ENCODE measurements at regions not wholly inside any gene's neighbourhood (a gene's known extent, or its start where the extent isn't known, plus 50 kb on each side); places are given as distances from the start of the nearest gene placed in this dataset.

DNA sequence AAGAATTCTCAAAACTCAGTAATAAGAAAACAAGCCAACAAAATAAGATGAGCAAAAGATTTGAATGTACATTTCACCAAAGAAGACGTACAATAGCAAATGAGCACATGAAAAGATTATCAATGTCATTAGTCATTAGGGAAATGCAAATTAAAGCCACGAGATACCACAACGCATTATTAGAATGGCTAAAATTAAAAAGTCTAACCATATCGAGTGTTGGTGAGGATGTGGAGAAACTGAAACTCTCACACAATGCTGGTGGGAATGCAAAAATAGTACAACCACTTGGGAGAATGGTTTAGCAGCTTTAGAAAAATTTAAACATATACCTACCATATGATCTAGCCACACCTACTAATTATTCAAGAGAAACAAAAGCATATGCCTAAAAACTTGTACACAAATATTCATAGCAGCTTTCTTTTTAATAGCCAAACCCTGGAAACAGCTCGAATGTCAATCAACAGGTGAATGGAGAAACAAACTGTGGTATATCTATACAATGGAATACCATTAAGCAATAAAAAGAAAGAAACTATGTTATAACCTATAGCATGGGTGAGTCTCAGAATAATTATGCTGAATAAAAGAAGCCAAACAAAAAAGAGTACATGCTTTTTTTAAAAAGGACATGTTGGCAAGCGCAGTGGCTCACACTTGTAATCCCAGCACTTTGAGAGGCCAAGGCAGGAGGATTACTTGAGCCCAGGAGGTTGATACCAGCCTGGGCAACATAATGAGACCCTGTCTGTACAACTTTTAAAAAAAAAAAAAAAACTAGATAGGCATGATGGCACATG lies 103.6 kb downstream of the LITAF start:
- H4K20me1 ChIP-seq (ENCODE audit: insufficient read depth) = no peaks in the 10 kb centered on the region
- H3K27me3 ChIP-seq (ENCODE audit: insufficient read depth, low read depth) = no peaks in the 10 kb centered on the region
- no peak overlapping the region for H3K9ac ChIP-seq
- TF ChIP-seq, protein P1, sequence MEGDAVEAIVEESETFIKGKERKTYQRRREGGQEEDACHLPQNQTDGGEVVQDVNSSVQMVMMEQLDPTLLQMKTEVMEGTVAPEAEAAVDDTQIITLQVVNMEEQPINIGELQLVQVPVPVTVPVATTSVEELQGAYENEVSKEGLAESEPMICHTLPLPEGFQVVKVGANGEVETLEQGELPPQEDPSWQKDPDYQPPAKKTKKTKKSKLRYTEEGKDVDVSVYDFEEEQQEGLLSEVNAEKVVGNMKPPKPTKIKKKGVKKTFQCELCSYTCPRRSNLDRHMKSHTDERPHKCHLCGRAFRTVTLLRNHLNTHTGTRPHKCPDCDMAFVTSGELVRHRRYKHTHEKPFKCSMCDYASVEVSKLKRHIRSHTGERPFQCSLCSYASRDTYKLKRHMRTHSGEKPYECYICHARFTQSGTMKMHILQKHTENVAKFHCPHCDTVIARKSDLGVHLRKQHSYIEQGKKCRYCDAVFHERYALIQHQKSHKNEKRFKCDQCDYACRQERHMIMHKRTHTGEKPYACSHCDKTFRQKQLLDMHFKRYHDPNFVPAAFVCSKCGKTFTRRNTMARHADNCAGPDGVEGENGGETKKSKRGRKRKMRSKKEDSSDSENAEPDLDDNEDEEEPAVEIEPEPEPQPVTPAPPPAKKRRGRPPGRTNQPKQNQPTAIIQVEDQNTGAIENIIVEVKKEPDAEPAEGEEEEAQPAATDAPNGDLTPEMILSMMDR (conservative IDR thresholded peaks at IDR 0.05; ENCODE audit: low read depth, low read length) = no peak
- H3K4me1 ChIP-seq (ENCODE audit: low read depth, poor library complexity, severe bottlenecking) = no peaks in the 10 kb centered on the region
- H3K79me2 ChIP-seq (ENCODE audit: insufficient read depth, low read depth) = no peaks in the 10 kb centered on the region
- H3K4me2 ChIP-seq = no peak overlapping the region
- H3K27ac ChIP-seq = no peak overlapping the region
- H3K4me3 ChIP-seq (IDR thresholded peaks at IDR 0.05; ENCODE audit: insufficient read depth, low read depth, low read length) = no peak overlapping the region
- no peak overlapping the region for H2AFZ ChIP-seq (ENCODE audit: low read depth)
- no peaks in the 10 kb centered on the region for H3K36me3 ChIP-seq (ENCODE audit: insufficient read depth)

GRCh38 chr16:11484691-11485258 lies 101.9 kb downstream of the LITAF start:
- Histone ChIP-seq H2AFZ (ENCODE audit: low read depth) (no peak overlapping the region), H3K4me2 (no peak overlapping the region), H3K9ac (no peak overlapping the region), H3K79me2 (ENCODE audit: insufficient read depth, low read depth) (no peaks in the 10 kb centered on the region), H3K4me3 (IDR thresholded peaks at IDR 0.05; ENCODE audit: insufficient read depth, low read depth, low read length) (no peak overlapping the region), H3K27me3 (ENCODE audit: insufficient read depth, low read depth) (no peaks in the 10 kb centered on the region), H3K36me3 (ENCODE audit: insufficient read depth) (no peaks in the 10 kb centered on the region), H3K27ac (no peak overlapping the region), H3K4me1 (ENCODE audit: low read depth, poor library complexity, severe bottlenecking) (no peaks in the 10 kb centered on the region), H4K20me1 (ENCODE audit: insufficient read depth) (no peaks in the 10 kb centered on the region)
- TF ChIP-seq, protein P1 (conservative IDR thresholded peaks at IDR 0.05; ENCODE audit: low read depth, low read length) = no peak

GRCh38 chr16:11485676-11486075 lies 101.0 kb downstream of the LITAF start:
- H3K4me2 ChIP-seq = no peak overlapping the region

GRCh38 chr16:11487289-11487688 lies 99.4 kb downstream of the LITAF start:
- H3K79me2 ChIP-seq (ENCODE audit: insufficient read depth, low read depth) = no peaks in the 10 kb centered on the region
- no peaks in the 10 kb centered on the region for H3K36me3 ChIP-seq (ENCODE audit: insufficient read depth)
- H3K4me2 ChIP-seq = no peak overlapping the region
- H3K4me1 ChIP-seq (ENCODE audit: low read depth, poor library complexity, severe bottlenecking) = no peaks in the 10 kb centered on the region
- no peak overlapping the region for H3K9ac ChIP-seq
- H2AFZ ChIP-seq (ENCODE audit: low read depth) = no peak overlapping the region
- TF ChIP-seq, protein P1 (conservative IDR thresholded peaks at IDR 0.05; ENCODE audit: low read depth, low read length) = no peak
- no peaks in the 10 kb centered on the region for H3K27me3 ChIP-seq (ENCODE audit: insufficient read depth, low read depth)
- H3K27ac ChIP-seq = no peak overlapping the region
- no peak overlapping the region for H3K4me3 ChIP-seq (IDR thresholded peaks at IDR 0.05; ENCODE audit: insufficient read depth, low read depth, low read length)
- no peaks in the 10 kb centered on the region for H4K20me1 ChIP-seq (ENCODE audit: insufficient read depth)

More at GRCh38 chr16:11485676-11486075, 101.0 kb downstream of the LITAF start:
- H2AFZ ChIP-seq (ENCODE audit: low read depth) = no peak overlapping the region
- no peaks in the 10 kb centered on the region for H3K4me1 ChIP-seq (ENCODE audit: low read depth, poor library complexity, severe bottlenecking)
- H3K4me3 ChIP-seq (IDR thresholded peaks at IDR 0.05; ENCODE audit: insufficient read depth, low read depth, low read length) = no peak overlapping the region
- H3K27me3 ChIP-seq (ENCODE audit: insufficient read depth, low read depth) = no peaks in the 10 kb centered on the region
- no peaks in the 10 kb centered on the region for H3K79me2 ChIP-seq (ENCODE audit: insufficient read depth, low read depth)
- no peak overlapping the region for H3K27ac ChIP-seq
- TF ChIP-seq, protein P1 (conservative IDR thresholded peaks at IDR 0.05; ENCODE audit: low read depth, low read length) = no peak
- H3K36me3 ChIP-seq (ENCODE audit: insufficient read depth) = no peaks in the 10 kb centered on the region
- no peak overlapping the region for H3K9ac ChIP-seq
- no peaks in the 10 kb centered on the region for H4K20me1 ChIP-seq (ENCODE audit: insufficient read depth)
